ENCODE measurements at regions not wholly inside any gene's neighbourhood (a gene's known extent, or its start where the extent isn't known, plus 50 kb on each side); places are given as distances from the start of the nearest gene placed in this dataset.
A peak's percentile ranks its signal among the peaks of the same experiment; 100 is the strongest.

GRCh38 chr4:42296196-42296595, 101.1 kb upstream of the SHISA3 start:
- Histone ChIP-seq H3K27me3 (no peaks in the 10 kb centered on the region), H3K27ac (replicated peaks in 1 of 4) (no peak overlapping the region), H3K4me3 (no peak overlapping the region), H3K4me1 (no peaks in the 10 kb centered on the region), H3K36me3 (no peaks in the 10 kb centered on the region), H3K9me3 (no peaks in the 10 kb centered on the region)
- TF ChIP-seq POLR2A (IDR thresholded peaks at IDR 0.05; ENCODE audit: low read depth) (no peak), POLR2AphosphoS5 (IDR thresholded peaks at IDR 0.05) (no peak), EP300 (IDR thresholded peaks at IDR 0.05) (no peak), CTCF (IDR thresholded peaks at IDR 0.05) (no peak)
- 68% methylated on average over 3 of the region's 3 CpGs for WGBS
- intact Hi-C loops (cut with DNase I) = no loop called here
- DNase-seq (ENCODE audit: extremely low spot score) = no peak

GRCh38 chr4:42302348-42302747, 94.9 kb upstream of the SHISA3 start:
- no peaks in the 10 kb centered on the region for H3K9me3 ChIP-seq
- 31% methylated on average over 4 of the region's 4 CpGs for whole genome bisulfite sequencing
- TF ChIP-seq CTCF (IDR thresholded peaks at IDR 0.05) (no peak), POLR2AphosphoS5 (IDR thresholded peaks at IDR 0.05) (no peak), EP300 (IDR thresholded peaks at IDR 0.05) (no peak), POLR2A (IDR thresholded peaks at IDR 0.05; ENCODE audit: low read depth) (no peak)
- intact Hi-C loops (cut with DNase I) = no loop called here
- H3K36me3 ChIP-seq = no peaks in the 10 kb centered on the region
- no peak overlapping the region for H3K27ac ChIP-seq (replicated peaks in 1 of 4)
- no peak for DNase-seq (ENCODE audit: extremely low spot score)
- no peak overlapping the region for H3K4me3 ChIP-seq
- H3K4me1 ChIP-seq = peaks cover 0 to 13% (median 10%) of the 10 kb centered on the region in 4 donors
- H3K27me3 ChIP-seq = peaks cover 0 to 8% (median 0%) of the 10 kb centered on the region in 4 donors

GRCh38 chr4:42306221-42307109, 90.8 kb upstream of the SHISA3 start:
- Histone ChIP-seq H3K36me3 (no peaks in the 10 kb centered on the region), H3K9me3 (no peaks in the 10 kb centered on the region), H3K27me3 (peaks cover 0 to 8% (median 0%) of the 10 kb centered on the region in 4 donors), H3K4me3 (no peak overlapping the region), H3K27ac (replicated peaks in 1 of 4) (peak overlapping the region in 1 of 4 donors; percentile 37), H3K4me1 (peaks cover 0 to 13% (median 10%) of the 10 kb centered on the region in 4 donors)
- intact Hi-C loops (cut with DNase I) = no loop called here
- DNase-seq (ENCODE audit: extremely low spot score) = no peak
- WGBS = 77% methylated on average over 11 of the region's 11 CpGs
- TF ChIP-seq CTCF (IDR thresholded peaks at IDR 0.05) (no peak), EP300 (IDR thresholded peaks at IDR 0.05) (no peak), POLR2A (IDR thresholded peaks at IDR 0.05; ENCODE audit: low read depth) (no peak), POLR2AphosphoS5 (IDR thresholded peaks at IDR 0.05) (no peak)

GRCh38 chr4:42308247-42308646, 89.0 kb upstream of the SHISA3 start:
- Histone ChIP-seq H3K9me3 (no peaks in the 10 kb centered on the region), H3K27ac (replicated peaks in 1 of 4) (no peak overlapping the region), H3K36me3 (no peaks in the 10 kb centered on the region), H3K4me3 (no peak overlapping the region), H3K27me3 (no peaks in the 10 kb centered on the region), H3K4me1 (peaks cover 0 to 13% (median 10%) of the 10 kb centered on the region in 4 donors)
- intact Hi-C loops (cut with DNase I) = no loop called here
- TF ChIP-seq POLR2A (IDR thresholded peaks at IDR 0.05; ENCODE audit: low read depth) = no peak
- no peak for TF ChIP-seq POLR2AphosphoS5 (IDR thresholded peaks at IDR 0.05)
- TF ChIP-seq CTCF (IDR thresholded peaks at IDR 0.05) = no peak
- no peak for TF ChIP-seq EP300 (IDR thresholded peaks at IDR 0.05)
- no peak for DNase-seq (ENCODE audit: extremely low spot score)
- WGBS = 84% methylated on average over 3 of the region's 3 CpGs
